ENCODE measurements at regions not wholly inside any gene's neighbourhood (a gene's known extent, or its start where the extent isn't known, plus 50 kb on each side); places are given as distances from the start of the nearest gene placed in this dataset.

- TF ChIP-seq POLR2AphosphoS5 (IDR thresholded peaks at IDR 0.05) (no peak), POLR2A (IDR thresholded peaks at IDR 0.05) (no peak), CTCF (IDR thresholded peaks at IDR 0.05) (no peak)
Observed at GRCh38 chr5:58381566-58381965, 78.3 kb downstream of the PLK2 start.

Data from breast epithelium (tissue), 3 donors.